CD14-positive monocyte (primary cell): ENCODE measurements at regions not wholly inside any gene's neighbourhood (a gene's known extent, or its start where the extent isn't known, plus 50 kb on each side); places are given as distances from the start of the nearest gene placed in this dataset.

Source experiments
- DNase-seq, 3 donors: peaks; one replicate each; pipeline ENCODE4 v3.0.0-alpha.2; 2011 to 2022
- H2AFZ ChIP-seq: 2 replicates; pipeline ENCODE4 v1.6.0; 2012; ENCODE audit warnings: mild to moderate bottlenecking, low read depth, low read length, inconsistent platforms; ENCODE audit not compliant: insufficient read depth, poor library complexity, severe bottlenecking
- H3K27ac ChIP-seq, 2 donors: 1 replicate in 1 of 2; 2 replicates in 1 of 2; pipeline ENCODE4 v1.5.1; 2012 to 2013; ENCODE audit warnings: low read length in 2 of 2, control low read depth in 1 of 2, inconsistent platforms in 1 of 2, low read depth in 1 of 2, mild to moderate bottlenecking in 1 of 2
- H3K27me3 ChIP-seq, 2 donors: one replicate each; pipeline versions ENCODE4 v1.6.0 to v1.6.1; 2011 to 2013; ENCODE audit warnings: low read length in 2 of 2; ENCODE audit not compliant: control insufficient read depth in 2 of 2, insufficient read depth in 2 of 2
- H3K36me3 ChIP-seq, 2 donors: replicated peaks in 1 of 2; 1 replicate in 1 of 2; 2 replicates in 1 of 2; pipeline versions ENCODE4 v1.5.1 to v1.6.1; 2012 to 2013; ENCODE audit warnings: low read length in 2 of 2, control low read depth in 1 of 2, inconsistent platforms in 1 of 2, mild to moderate bottlenecking in 1 of 2; ENCODE audit not compliant: insufficient read depth in 2 of 2, control insufficient read depth in 1 of 2
- H3K4me1 ChIP-seq, 2 donors: 1 replicate in 1 of 2; 2 replicates in 1 of 2; pipeline versions ENCODE4 v1.5.1 to v1.6.1; 2012 to 2013; ENCODE audit warnings: low read length in 2 of 2, control low read depth in 1 of 2, inconsistent platforms in 1 of 2, mild to moderate bottlenecking in 1 of 2, moderate library complexity in 1 of 2; ENCODE audit not compliant: insufficient read depth in 2 of 2, control insufficient read depth in 1 of 2
- H3K4me2 ChIP-seq: replicated peaks from 2 replicates; pipeline ENCODE3; 2012; ENCODE audit warnings: low read length, moderate library complexity, mild to moderate bottlenecking; ENCODE audit not compliant: poor library complexity, severe bottlenecking; ENCODE audit errors: extremely low read depth
- H3K4me3 ChIP-seq, 3 experiments: fragments of 200-600 bp in 1 of 3; sonication (generic) in 1 of 3; replicated peaks in 1 of 3; 1 replicate in 2 of 3; 2 replicates in 1 of 3; pipeline ENCODE4 v1.5.1; 2011 to 2013; ENCODE audit warnings: low read length in 3 of 3, mild to moderate bottlenecking in 3 of 3, control low read depth in 2 of 3, low read depth in 2 of 3, inconsistent platforms in 1 of 3, moderate library complexity in 1 of 3
- H3K79me2 ChIP-seq: 2 replicates; pipeline ENCODE4 v1.6.0; 2012; ENCODE audit warnings: mild to moderate bottlenecking, control low read depth, inconsistent platforms, low read length, moderate library complexity; ENCODE audit not compliant: insufficient read depth
- H3K9ac ChIP-seq: 2 replicates; pipeline ENCODE4 v1.6.0; 2017; ENCODE audit warnings: low read length, mild to moderate bottlenecking; ENCODE audit not compliant: insufficient read depth, poor library complexity, severe bottlenecking
- H3K9me3 ChIP-seq, 2 donors: replicated peaks in 1 of 2; 1 replicate in 1 of 2; 2 replicates in 1 of 2; pipeline versions ENCODE4 v1.5.1 to v1.6.1; 2012 to 2013; ENCODE audit warnings: low read length in 2 of 2, control low read depth in 1 of 2; ENCODE audit not compliant: control insufficient read depth in 1 of 2, insufficient read depth in 1 of 2
- H4K20me1 ChIP-seq: 2 replicates; pipeline ENCODE4 v1.6.0; 2012; ENCODE audit warnings: mild to moderate bottlenecking, low read length, control low read depth, moderate library complexity; ENCODE audit not compliant: insufficient read depth
- H3K27ac Mint-ChIP-seq, 7 donors: one replicate each; pipeline ENCODE4 v1.8.0; 2020; ENCODE audit warnings: mild to moderate bottlenecking in 7 of 7, mixed read lengths in 7 of 7, moderate library complexity in 6 of 7, inconsistent platforms in 2 of 7
- H3K27me3 Mint-ChIP-seq, 3 donors: one replicate each; pipeline ENCODE4 v1.8.0; 2021 to 2022; ENCODE audit warnings: low read depth in 3 of 3, mild to moderate bottlenecking in 3 of 3, mixed read lengths in 3 of 3, moderate library complexity in 3 of 3, inconsistent platforms in 1 of 3
- H3K36me3 Mint-ChIP-seq, 2 donors: one replicate each; pipeline ENCODE4 v1.8.0; 2020; ENCODE audit warnings: mixed read lengths in 2 of 2, inconsistent platforms in 1 of 2, mild to moderate bottlenecking in 1 of 2
- H3K4me1 Mint-ChIP-seq: one replicate; pipeline ENCODE4 v1.8.0; 2020; ENCODE audit warnings: mild to moderate bottlenecking, mixed read lengths
- H3K4me3 Mint-ChIP-seq, 2 donors: one replicate each; pipeline ENCODE4 v1.8.0; 2020; ENCODE audit warnings: mild to moderate bottlenecking in 2 of 2, mixed read lengths in 2 of 2, moderate library complexity in 1 of 2
- H3K9me3 Mint-ChIP-seq, 7 donors: one replicate each; pipeline ENCODE4 v1.8.0; 2020 to 2022; ENCODE audit warnings: mixed read lengths in 7 of 7, mild to moderate bottlenecking in 6 of 7, moderate library complexity in 6 of 7, inconsistent platforms in 2 of 7
- WGBS: methylation state at CpG from one replicate; pipeline ENCODE4 v1.1.5; 2013; ENCODE audit warnings: missing lambda C conversion rate; ENCODE audit not compliant: insufficient coverage; 5-methylcytosine and 5-hydroxymethylcytosine counted together
- intact Hi-C, 2 donors: fragments of 100-400 bp; cut with micrococcal nuclease; formaldehyde crosslinking; loops; one replicate each; pipeline versions ENCODE4 v1.15.0 to v1.15.1; 2023
- TF ChIP-seq, protein P1 (sequence below): fragments of 200-600 bp; IDR thresholded peaks from one replicate; pipeline ENCODE4 v1.8.0; 2022; ENCODE audit warnings: antibody characterized with exemption, mild to moderate bottlenecking

- no peaks in the 10 kb centered on the region for H3K79me2 ChIP-seq
- H3K4me1 ChIP-seq: no peaks in the 10 kb centered on the region
- no CpG with 5 or more reads among the region's 5 CpGs for WGBS
- no peak for DNase-seq
- H3K27me3 Mint-ChIP-seq: peaks cover 0 to 6% (median 4%) of the 10 kb centered on the region in 3 donors
- no peaks in the 10 kb centered on the region for H3K36me3 ChIP-seq
- H3K4me2 ChIP-seq: no peak overlapping the region
- no peak overlapping the region for H3K4me3 Mint-ChIP-seq
- no peak overlapping the region for H3K9ac ChIP-seq
- H3K9me3 Mint-ChIP-seq: peaks cover 0 to 2% (median 0%) of the 10 kb centered on the region in 7 donors
- intact Hi-C loops: no loop called here
- H2AFZ ChIP-seq: no peak overlapping the region
- H3K27ac ChIP-seq: no peak overlapping the region
- H3K4me3 ChIP-seq: no peak overlapping the region
- no peaks in the 10 kb centered on the region for H4K20me1 ChIP-seq
- H3K27me3 ChIP-seq: no peaks in the 10 kb centered on the region
- no peak overlapping the region for H3K27ac Mint-ChIP-seq
- H3K36me3 Mint-ChIP-seq: no peaks in the 10 kb centered on the region
- H3K9me3 ChIP-seq: no peaks in the 10 kb centered on the region
- TF ChIP-seq, protein P1, sequence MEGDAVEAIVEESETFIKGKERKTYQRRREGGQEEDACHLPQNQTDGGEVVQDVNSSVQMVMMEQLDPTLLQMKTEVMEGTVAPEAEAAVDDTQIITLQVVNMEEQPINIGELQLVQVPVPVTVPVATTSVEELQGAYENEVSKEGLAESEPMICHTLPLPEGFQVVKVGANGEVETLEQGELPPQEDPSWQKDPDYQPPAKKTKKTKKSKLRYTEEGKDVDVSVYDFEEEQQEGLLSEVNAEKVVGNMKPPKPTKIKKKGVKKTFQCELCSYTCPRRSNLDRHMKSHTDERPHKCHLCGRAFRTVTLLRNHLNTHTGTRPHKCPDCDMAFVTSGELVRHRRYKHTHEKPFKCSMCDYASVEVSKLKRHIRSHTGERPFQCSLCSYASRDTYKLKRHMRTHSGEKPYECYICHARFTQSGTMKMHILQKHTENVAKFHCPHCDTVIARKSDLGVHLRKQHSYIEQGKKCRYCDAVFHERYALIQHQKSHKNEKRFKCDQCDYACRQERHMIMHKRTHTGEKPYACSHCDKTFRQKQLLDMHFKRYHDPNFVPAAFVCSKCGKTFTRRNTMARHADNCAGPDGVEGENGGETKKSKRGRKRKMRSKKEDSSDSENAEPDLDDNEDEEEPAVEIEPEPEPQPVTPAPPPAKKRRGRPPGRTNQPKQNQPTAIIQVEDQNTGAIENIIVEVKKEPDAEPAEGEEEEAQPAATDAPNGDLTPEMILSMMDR: no peak
- peaks cover 3% of the 10 kb centered on the region for H3K4me1 Mint-ChIP-seq
These were observed 145.4 kb upstream of the GOLIM4 start for GRCh38 chr3:168241156-168241555.

DNA sequence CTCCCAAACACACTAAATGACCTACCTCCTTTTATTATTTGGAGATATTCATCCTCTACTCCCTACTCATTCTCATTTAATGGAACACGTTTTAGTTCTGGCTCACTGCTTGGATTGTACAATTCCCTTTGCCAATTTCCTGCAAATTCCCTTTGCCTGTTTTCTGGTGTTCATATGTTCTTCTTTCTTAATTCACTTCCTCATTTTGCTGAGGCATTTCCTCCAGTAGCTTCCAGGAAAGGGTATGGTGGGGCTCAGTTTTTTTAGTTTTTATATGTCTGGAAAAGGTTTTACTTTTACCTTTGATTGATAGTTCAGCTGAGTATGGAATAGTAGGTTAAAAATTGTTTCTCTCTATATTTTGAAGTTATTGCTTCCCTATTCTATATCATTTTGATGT lies 143.6 kb upstream of the GOLIM4 start:
- DNase-seq: no peak
- Mint-ChIP-seq H3K4me3 (no peak overlapping the region), H3K27me3 (peaks cover 0 to 6% (median 0%) of the 10 kb centered on the region in 3 donors), H3K9me3 (peaks cover 0 to 6% (median 0%) of the 10 kb centered on the region in 7 donors), H3K4me1 (peaks cover 3% of the 10 kb centered on the region), H3K27ac (no peak overlapping the region), H3K36me3 (no peaks in the 10 kb centered on the region)
- Histone ChIP-seq H3K27ac (no peak overlapping the region), H3K4me2 (no peak overlapping the region), H4K20me1 (no peaks in the 10 kb centered on the region), H3K4me1 (no peaks in the 10 kb centered on the region), H2AFZ (no peak overlapping the region), H3K79me2 (no peaks in the 10 kb centered on the region), H3K27me3 (no peaks in the 10 kb centered on the region), H3K9ac (no peak overlapping the region), H3K4me3 (no peak overlapping the region), H3K36me3 (no peaks in the 10 kb centered on the region), H3K9me3 (no peaks in the 10 kb centered on the region)
- intact Hi-C loops: no loop called here
- TF ChIP-seq, protein P1: no peak
- WGBS: 17% methylated on average over 1 of the region's 1 CpG
